H1 (cell line): ENCODE measurements at regions not wholly inside any gene's neighbourhood (a gene's known extent, or its start where the extent isn't known, plus 50 kb on each side); places are given as distances from the start of the nearest gene placed in this dataset.

Source experiments
- FOSL1 ChIP-seq: IDR thresholded peaks from 2 replicates; pipeline ENCODE4 v1.6.1; 2011; ENCODE audit warnings: mild to moderate bottlenecking, low read depth, low read length, moderate library complexity; ENCODE audit not compliant: insufficient read depth
- KDM5A ChIP-seq: fragments of 200-600 bp; IDR thresholded peaks from 2 replicates; pipeline ENCODE4 v1.7.1; 2012; ENCODE audit warnings: mild to moderate bottlenecking, low read length, inconsistent platforms, mixed read lengths
- MAX ChIP-seq: IDR thresholded peaks from 2 replicates; pipeline ENCODE4 v1.6.1; 2012; ENCODE audit warnings: inconsistent platforms

GRCh38 chr6:74756923-74757322 is 448.9 kb downstream of the COL12A1 start (continued):
- TF ChIP-seq MAX (no peak), KDM5A (no peak), FOSL1 (no peak)
